ENCODE measurements at regions not wholly inside any gene's neighbourhood (a gene's known extent, or its start where the extent isn't known, plus 50 kb on each side); places are given as distances from the start of the nearest gene placed in this dataset.
"Not testable (repeated sequence)": the region's sequence is repeated elsewhere in the genome, so short reads cannot be mapped to it uniquely, and the experiment has no call there.

DNA sequence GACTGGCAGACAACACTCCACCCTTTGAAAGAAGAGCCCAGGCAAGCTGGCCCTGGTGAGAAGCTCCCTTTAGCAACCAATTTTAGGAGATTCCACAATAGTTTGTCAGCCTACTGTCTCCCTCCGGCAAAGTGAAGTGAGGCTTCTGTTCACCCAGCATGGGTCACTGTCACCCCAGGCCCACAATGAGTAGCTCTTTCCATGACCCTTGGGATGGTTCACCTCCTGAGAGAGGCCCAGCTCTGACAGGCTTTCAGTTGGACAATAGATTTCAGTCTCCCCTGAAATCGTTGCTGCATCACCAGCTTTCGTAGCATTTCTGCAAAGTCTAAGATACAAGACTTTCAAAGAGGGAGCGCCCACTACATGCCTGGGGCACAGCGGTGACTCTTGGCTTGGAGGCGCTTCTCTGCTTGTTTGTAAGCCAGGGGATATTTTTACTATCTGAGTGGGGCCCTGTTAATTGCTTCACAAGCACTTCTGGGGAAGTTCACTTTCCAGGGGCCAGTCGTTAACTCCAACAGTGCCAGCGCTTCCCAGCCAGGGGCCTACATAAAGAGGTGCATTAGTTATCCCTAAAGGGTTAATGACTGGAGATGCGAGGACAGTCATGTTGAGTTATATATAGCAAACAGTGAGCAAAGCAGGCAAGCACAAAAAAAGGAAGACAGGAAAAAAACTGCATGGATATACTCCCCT lies 255.7 kb downstream of the BCL2L11 start:
- TF ChIP-seq MYC (IDR thresholded peaks at IDR 0.05; ENCODE audit: low read depth, low read length); CTCF (IDR thresholded peaks at IDR 0.05; ENCODE audit: extremely low read depth in 1 of 2, insufficient read depth in 1 of 2, low read depth in 1 of 2, low read length in 2 of 2); FOS (IDR thresholded peaks at IDR 0.05; ENCODE audit: borderline replicate concordance, insufficient read depth, low read length); POLR2A (IDR thresholded peaks at IDR 0.05; ENCODE audit: low read depth, low read length); EZH2 (IDR thresholded peaks at IDR 0.05; ENCODE audit: borderline replicate concordance, low read depth, low read length, severe bottlenecking); POLR2AphosphoS5 (IDR thresholded peaks at IDR 0.05; ENCODE audit: insufficient read depth, low read depth, low read length); MAX (IDR thresholded peaks at IDR 0.05; ENCODE audit: insufficient read depth, insufficient read length); GATA2 (IDR thresholded peaks at IDR 0.05; ENCODE audit: insufficient read depth, insufficient read length, low read depth, low read length); JUN (IDR thresholded peaks at IDR 0.05; ENCODE audit: borderline replicate concordance, insufficient read depth, insufficient read length, low read depth): not testable (repeated sequence)
